D721Med (cell line): ENCODE measurements at regions not wholly inside any gene's neighbourhood (a gene's known extent, or its start where the extent isn't known, plus 50 kb on each side); places are given as distances from the start of the nearest gene placed in this dataset.

Experiments
- DNase-seq: peaks from one replicate; pipeline ENCODE4 v3.0.0; 2011; ENCODE audit warnings: low spot score; ENCODE audit not compliant: insufficient read length
- FAIRE-seq: peaks from 2 replicates; lab custom pipeline; 2011; peaks lifted over from hg19 to GRCh38; lab: Jason Lieb, UNC
- TF ChIP-seq, protein P1 (sequence below): IDR thresholded peaks from 2 replicates; pipeline ENCODE4 v1.5.1; 2012; ENCODE audit warnings: mild to moderate bottlenecking, control low read depth; ENCODE audit not compliant: insufficient read depth; ENCODE audit errors: missing control alignments

DNA sequence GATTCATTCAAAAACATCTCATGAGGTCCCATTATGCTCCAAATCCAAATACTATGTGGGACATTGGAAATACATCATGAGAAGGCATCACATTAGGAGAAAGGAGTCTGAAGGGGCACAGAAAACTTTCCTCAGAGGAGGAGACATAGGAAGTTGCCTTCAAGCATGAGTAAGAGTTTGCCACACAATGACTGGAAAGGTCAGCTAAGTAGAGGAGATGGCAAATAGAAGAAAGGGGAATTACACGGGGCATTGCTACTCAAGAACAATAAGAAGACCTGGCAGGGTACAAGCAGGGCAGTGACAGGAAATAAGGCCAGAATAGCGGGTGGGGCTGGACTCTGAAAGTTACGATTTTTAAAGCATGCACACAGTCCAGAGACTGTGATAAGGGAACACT, 231.6 kb downstream of the SPRY2 start:
- DNase-seq (no peak), FAIRE-seq (no peak)
- TF ChIP-seq, protein P1, sequence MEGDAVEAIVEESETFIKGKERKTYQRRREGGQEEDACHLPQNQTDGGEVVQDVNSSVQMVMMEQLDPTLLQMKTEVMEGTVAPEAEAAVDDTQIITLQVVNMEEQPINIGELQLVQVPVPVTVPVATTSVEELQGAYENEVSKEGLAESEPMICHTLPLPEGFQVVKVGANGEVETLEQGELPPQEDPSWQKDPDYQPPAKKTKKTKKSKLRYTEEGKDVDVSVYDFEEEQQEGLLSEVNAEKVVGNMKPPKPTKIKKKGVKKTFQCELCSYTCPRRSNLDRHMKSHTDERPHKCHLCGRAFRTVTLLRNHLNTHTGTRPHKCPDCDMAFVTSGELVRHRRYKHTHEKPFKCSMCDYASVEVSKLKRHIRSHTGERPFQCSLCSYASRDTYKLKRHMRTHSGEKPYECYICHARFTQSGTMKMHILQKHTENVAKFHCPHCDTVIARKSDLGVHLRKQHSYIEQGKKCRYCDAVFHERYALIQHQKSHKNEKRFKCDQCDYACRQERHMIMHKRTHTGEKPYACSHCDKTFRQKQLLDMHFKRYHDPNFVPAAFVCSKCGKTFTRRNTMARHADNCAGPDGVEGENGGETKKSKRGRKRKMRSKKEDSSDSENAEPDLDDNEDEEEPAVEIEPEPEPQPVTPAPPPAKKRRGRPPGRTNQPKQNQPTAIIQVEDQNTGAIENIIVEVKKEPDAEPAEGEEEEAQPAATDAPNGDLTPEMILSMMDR, result no peak

DNA sequence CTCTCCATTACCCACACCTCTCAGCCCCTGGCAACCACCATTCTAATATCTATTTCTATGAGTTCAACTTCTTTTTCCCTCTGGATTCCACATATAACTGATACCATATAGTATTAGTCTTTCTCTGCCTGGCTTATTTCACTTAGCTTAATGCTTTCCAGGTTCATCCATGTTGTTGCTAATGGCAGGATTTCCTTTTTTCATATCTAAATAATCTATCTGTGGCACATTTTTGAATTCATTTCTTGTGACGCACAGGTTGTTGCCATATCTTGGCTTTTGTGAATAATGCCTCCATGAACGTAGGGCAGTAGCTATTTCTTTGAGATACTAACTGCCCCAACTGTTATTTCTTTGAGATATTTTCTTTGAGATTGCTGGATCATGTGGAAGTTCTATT, 235.6 kb downstream of the SPRY2 start:
- no peak for FAIRE-seq
- TF ChIP-seq, protein P1, result no peak
- DNase-seq, result no peak

DNA sequence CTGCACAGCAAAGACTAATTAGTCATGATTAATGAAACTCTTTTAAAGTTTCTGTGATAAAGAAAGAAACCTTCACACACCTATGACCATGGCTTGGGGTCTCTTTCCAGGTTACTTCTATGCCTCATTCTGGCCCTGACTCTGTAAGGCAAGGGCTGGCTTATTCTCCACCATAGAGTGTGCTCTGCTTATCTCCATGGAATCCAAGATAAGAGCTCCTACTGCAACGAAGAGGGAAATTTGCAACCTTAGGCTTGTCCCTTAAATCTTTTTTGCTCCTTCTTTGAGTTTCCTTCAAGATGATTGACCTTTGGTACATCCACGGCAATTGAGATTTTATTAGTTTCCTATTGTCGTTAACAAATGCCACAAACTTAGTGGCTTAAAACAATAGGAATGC, 239.9 kb downstream of the SPRY2 start:
- DNase-seq (no peak), FAIRE-seq (no peak)
- TF ChIP-seq, protein P1, result no peak

DNA sequence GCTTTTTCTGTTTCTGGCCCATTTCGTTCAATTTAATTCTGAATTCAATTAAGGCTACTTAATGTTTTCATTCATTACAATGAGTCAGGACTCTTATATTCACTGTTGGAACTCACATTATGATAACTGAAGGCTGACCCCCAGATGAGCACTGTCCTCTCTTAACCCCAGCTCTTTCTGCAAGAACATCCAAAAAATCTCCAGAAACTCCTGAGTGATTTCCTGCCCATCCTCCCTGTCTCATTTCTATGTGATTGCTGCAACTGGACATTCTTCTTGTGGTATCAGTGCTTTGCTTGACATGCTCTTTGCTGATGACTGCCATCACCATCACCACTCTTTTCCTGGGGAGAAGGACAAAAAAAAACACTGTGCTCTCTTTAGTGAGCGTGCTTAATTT, 240.3 kb downstream of the SPRY2 start:
- TF ChIP-seq, protein P1, result no peak
- DNase-seq (no peak), FAIRE-seq (no peak)

DNA sequence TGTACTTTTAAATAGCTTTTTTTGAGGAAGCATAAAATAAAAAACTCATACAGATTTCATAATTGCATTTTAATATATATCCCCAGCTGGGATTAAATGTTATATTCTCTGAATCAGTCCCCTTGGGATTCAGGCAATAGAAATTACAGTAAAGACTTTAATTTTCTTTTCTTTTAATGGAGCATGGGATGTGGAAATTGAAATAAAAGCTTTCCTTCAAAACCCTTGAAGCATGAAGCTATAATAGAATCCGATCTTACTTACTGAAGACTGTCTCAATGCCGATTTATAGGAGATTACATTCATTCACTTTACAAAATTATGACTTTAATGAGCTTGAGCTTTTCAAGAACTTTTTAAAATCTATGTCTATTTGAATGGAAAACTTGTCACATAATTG, 243.4 kb downstream of the SPRY2 start:
- DNase-seq (no peak), FAIRE-seq (no peak)
- TF ChIP-seq, protein P1, result no peak

DNA sequence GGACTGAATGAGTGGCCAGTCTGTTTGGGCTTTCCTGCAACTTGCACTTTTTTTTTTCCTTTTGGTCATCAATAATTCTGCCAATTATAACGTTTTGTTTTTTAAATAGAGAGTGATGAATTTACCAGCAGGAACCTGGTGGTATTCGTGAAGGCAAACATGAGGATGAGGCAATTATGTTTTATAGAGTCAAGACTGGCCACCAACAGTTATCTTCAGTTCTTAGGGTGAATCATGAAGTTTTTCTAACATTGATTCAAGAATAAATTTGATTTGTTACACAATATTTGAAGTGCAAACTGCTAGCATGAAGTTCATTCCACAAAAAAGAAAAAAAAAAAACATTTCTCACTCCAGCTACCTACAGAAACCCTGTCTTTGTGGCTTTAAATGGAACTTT, 244.5 kb downstream of the SPRY2 start:
- no peak for DNase-seq
- TF ChIP-seq, protein P1, result no peak
- no peak for FAIRE-seq

DNA sequence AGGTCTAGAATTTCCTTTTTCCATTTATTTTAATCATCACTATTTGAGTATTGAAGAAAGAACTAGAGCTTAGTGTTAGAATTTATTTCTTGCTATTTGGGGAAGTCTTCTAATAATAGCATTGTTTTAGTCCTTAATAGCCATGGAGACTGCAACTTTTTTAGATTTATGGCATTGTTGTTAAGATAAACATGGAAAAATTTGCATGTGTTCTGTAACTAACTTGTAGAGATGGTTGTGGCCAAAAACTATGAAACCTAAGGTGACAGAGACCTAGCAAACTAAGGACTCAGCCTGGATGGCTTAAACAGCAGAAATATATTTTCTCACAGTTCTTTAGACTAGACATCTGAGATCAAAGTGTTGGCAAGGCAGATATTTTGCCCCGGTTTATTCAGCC, 246.4 kb downstream of the SPRY2 start:
- no peak for FAIRE-seq
- TF ChIP-seq, protein P1, result no peak
- DNase-seq, result no peak
